Erythroblast (primary cell): ENCODE measurements at regions not wholly inside any gene's neighbourhood (a gene's known extent, or its start where the extent isn't known, plus 50 kb on each side); places are given as distances from the start of the nearest gene placed in this dataset.

Source experiments
- GATA1 ChIP-seq: IDR thresholded peaks from 2 replicates; pipeline ENCODE4 v1.6.1; 2011; ENCODE audit warnings: low read depth, mild to moderate bottlenecking, control low read depth, low read length, moderate library complexity
- POLR2A ChIP-seq: IDR thresholded peaks from 2 replicates; pipeline ENCODE4 v1.6.1; 2011; ENCODE audit warnings: mild to moderate bottlenecking, low read length

GRCh38 chr6:143612186-143612585 lies 65.6 kb upstream of the PHACTR2 start:
- TF ChIP-seq POLR2A, result no peak
- TF ChIP-seq GATA1, result no peak
